ENCODE measurements at regions not wholly inside any gene's neighbourhood (a gene's known extent, or its start where the extent isn't known, plus 50 kb on each side); places are given as distances from the start of the nearest gene placed in this dataset.
A peak's percentile ranks its signal among the peaks of the same experiment; 100 is the strongest.

- no peak for DNase-seq
Observed at GRCh38 chr14:54322701-54323337, 74.0 kb upstream of the CDKN3 start.

DNA sequence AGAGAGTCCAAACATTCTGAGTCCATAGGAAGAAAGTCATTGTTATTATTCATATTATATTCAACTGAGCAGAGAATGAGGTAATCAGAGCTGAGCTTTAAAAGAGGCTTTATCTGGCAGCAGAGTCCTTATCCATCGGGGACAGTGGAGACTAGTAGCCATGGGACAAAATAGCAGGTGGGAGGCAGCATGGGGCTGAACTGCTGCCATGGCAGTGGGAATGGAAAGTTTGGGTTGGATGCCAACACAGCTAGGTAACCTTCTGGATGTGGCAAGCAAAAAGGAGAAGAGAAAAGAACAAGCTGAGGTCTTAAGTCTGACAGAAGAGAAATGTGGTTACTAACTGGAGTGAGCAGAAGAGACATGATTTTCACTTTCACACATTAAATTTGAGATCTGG lies 71.0 kb upstream of the CDKN3 start:
- DNase-seq = no peak

GRCh38 chr14:54329082-54329695 lies 67.6 kb upstream of the CDKN3 start:
- DNase-seq = peak; percentile 8

DNA sequence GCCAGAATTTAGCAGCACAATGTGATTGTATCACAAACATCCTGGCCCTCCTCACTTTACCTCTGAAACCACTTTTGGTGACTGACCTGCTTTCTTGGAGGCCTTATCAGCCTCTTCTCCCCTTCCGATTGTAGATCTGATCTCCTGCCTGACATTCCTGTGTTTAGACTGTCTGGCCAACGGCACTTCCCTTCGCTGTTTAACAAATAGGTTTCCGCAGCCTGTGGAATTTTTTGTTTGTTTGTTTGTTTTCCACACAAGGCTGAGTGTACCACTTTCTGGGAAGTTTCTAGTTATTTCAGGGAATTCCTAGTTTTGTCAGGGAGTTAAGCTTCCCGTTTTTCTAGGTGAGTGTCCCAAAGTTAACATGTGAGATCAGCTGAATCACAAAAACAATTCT lies 65.9 kb upstream of the CDKN3 start:
- DNase-seq = no peak

DNA sequence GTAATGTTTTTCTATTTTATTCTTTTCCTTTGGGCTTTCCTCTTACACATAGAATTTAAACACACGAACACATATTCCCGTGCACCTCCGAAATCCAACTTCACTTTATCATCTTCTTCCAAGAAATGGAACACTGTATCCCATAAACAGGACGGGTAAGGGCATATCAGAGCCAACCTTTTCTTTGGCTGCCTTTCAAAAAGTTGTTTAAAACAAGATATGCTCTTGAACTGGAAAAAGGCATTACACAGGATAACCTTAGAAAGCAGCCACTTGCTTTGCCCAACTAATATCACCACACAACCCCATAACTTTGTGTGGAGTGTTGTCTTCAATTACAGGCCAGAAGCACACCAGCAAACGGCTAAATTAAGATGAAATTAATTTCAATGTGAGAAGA lies 65.3 kb upstream of the CDKN3 start:
- no peak for DNase-seq

DNA sequence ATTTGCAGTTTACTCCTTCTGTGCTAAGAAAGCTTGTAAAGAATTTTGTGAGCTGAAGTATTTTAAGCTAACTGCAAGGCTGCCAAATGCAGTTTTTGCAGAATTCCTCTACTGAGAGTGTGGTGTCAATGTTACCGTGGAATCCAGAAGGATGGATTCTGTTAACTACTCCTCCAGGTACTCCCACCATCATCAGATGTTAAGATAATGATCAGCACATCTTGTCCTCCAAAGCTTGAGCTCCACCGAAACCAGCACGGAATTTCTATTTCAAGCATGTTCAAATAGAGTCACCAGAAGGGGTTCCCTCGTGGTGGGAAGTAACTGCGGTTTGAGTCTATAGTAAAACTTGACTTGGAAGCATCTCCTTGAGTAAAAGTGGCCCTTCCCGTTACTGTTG lies 64.3 kb upstream of the CDKN3 start:
- no peak for DNase-seq

DNA sequence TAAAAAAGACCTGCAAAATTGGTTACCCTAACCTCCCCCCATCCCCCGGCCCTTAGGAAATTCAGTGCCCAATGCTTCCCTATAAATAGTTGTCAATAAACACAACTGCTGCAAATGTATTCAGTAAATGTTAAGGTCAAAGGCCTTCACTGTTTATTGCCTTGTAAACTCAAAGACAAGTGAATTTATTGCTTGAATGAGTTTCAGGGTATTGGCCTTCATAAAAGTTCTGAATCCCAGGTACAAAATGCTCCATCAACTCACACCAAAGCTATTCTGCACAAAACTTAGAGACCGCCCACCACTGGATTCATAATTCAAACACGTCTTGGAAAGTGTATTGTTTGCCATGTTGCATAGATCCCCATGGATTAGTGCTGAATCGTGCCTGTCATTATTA lies 63.3 kb upstream of the CDKN3 start:
- no peak for DNase-seq

DNA sequence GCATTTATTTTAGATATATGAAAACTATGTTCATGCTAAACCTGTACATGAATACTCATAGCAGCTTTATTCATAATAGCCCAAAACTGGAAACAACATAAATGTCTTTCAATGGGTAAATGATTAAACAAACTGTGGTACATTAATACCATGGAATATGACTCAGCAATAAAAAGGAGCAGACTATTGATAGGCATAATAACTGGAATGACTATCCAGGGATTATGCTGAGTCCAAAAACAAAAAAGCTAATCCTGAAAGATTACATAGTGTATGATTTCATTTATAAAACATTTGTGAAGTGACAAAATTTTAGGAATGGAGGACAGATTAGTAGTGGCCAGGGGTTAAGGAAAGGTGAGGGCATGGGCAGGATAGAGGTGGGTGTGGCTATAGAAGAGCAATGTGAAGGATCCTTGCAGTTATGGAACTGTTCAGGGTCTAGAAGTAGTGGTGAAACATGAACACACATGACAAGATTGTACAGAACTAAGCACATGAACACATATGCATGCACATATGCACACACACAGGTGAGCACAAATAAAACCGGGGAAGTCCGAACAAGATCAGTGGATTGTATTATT lies 61.1 kb upstream of the CDKN3 start:
- DNase-seq = no peak

- no peak for DNase-seq
Observed at GRCh38 chr14:54337314-54337713, 59.5 kb upstream of the CDKN3 start.

DNA sequence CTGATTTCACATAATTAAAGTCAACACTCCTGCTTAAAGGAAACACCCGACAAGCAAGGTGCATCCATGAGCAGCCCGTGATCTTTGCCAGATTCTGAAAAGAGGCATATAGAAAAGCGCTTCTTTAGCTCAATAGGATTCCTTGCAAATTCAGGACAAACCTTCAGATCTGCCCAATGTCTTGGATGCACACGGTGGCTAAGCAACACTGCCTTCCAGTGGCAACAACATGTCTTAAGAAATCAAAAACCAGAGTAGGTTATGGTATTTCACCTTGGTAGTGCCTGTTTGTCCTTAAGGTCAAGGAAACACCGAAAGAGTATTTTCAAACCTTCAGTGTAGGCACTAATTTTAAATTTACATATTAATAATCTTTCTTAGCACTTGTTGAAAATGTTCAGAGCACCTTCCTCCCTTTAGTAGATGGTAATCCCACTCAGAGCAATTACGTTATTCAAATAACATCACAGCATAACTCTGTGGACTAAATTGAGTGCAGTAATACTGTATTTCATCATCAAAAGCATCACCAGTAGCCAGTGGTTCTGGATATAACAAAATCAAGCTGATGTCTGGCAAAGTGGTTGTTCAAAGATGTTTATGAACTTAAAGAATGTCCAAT lies 58.0 kb upstream of the CDKN3 start:
- DNase-seq = peak; percentile 8

- DNase-seq = no peak
Observed at GRCh38 chr14:54339771-54340170, 57.0 kb upstream of the CDKN3 start.

- no peak for DNase-seq
Observed at GRCh38 chr14:54342806-54343205, 54.0 kb upstream of the CDKN3 start.

- DNase-seq = no peak
Observed at GRCh38 chr14:54343272-54344121, 53.3 kb upstream of the CDKN3 start.

GRCh38 chr14:54344445-54344844 lies 52.4 kb upstream of the CDKN3 start:
- DNase-seq = no peak

DNA sequence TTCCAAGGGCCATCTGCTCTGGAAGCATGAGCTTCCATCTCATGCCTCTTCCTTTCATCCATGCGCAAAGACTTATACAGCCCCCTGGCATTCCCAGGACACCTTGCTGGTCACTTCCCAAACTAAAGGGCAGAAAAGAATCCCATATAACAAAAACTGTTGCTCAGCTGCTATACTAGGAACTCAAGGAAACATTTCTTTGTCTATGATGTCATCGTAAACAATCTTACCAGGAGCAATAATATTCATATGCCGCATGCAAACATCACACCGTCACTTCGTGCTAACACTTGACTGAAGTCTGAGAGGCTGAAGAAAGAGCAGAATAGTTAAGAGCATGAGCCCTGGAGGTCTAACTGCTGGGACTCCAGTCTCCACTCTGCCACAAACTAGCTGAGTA lies 50.5 kb upstream of the CDKN3 start:
- DNase-seq = no peak
